ENCODE measurements at regions not wholly inside any gene's neighbourhood (a gene's known extent, or its start where the extent isn't known, plus 50 kb on each side); places are given as distances from the start of the nearest gene placed in this dataset.

- no peak for FAIRE-seq
Measured at GRCh38 chr6:133697666-133698065, 191.2 kb upstream of the TCF21 start.

GRCh38 chr6:133698272-133698671, 190.6 kb upstream of the TCF21 start:
- no peak for FAIRE-seq

- no peak for FAIRE-seq
Measured at GRCh38 chr6:133699741-133700385, 189.1 kb upstream of the TCF21 start.

- no peak for FAIRE-seq
Measured at GRCh38 chr6:133701633-133702331, 187.1 kb upstream of the TCF21 start.

DNA sequence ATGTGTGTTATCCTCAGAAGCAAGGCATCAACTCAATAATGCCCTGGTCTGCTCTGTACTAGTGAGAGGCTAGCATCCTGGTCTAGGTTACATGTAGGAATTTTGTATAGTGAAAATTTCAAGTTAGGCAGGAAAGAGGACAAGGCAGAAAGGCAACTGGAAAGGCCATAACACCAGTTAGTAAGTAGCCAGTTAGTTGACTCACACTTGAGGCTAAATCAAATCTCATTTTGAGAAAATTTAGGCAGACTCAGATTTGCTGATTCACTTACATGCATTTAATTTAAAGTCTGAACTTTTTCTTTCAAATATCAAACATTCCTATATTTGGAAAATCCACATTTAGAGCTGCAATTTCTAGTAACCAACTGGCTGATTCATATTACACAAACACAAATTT, 184.5 kb upstream of the TCF21 start:
- no peak for FAIRE-seq

DNA sequence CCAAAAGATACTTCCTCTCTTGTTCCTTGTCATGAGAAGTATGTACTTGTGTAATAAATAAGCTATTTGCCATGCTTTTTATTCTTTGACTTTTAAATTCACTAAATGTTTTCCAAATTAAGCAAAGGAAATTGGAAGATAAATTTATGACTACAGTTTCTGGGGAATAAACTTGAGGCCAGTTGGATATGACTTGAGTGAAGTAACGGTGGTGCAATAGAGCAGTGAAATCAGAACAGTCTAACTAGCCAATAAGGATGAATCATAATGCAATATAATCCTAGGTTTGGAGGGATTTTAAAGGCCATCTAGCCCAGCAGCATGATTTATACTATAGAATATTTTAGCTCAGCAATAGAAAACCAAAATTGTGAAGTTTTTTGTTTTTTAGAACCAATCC, 183.8 kb upstream of the TCF21 start:
- no peak for FAIRE-seq

DNA sequence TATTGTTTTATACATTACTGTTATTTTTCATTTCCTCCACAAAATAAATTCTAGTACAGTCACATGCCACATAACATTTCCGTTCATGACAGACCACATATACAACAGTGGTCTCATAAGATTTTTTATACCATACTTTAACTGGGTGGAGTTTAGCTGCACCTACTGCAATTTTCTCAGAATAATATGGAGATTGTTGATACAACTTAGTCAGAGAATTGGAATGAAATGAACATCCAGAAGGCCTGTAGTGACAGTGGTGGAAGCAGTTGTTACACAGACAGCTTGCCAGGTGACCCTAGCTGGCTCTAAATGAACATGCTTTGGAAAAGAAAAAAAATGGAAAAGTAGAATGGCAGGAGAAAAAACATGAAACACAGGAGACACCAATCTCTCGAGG, 183.2 kb upstream of the TCF21 start:
- no peak for FAIRE-seq

GRCh38 chr6:133707456-133707855, 181.5 kb upstream of the TCF21 start:
- no peak for FAIRE-seq

- no peak for FAIRE-seq
Measured at GRCh38 chr6:133710826-133711225, 178.1 kb upstream of the TCF21 start.

GRCh38 chr6:133715270-133715669, 173.6 kb upstream of the TCF21 start:
- no peak for FAIRE-seq

GRCh38 chr6:133724726-133725125, 164.2 kb upstream of the TCF21 start:
- FAIRE-seq, result no peak

DNA sequence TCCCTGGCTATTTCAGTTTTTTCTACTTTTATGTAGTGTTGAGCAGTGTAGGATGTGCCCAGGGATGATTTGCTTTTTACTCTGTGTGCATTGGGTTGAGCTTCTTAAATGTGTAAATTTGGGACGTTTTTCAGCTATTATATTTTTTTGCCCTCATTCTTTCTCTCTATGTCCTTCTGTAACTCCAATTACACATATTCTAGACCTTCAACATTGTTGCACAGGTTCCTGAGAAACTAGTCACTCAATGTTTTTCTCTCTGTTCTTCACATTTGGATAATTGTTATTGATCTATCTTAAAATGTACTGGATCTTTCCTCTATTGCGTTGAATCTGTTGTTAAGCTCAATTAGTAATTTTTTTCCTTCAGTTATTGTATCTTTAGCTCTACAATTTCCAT, 162.7 kb upstream of the TCF21 start:
- FAIRE-seq, result no peak

DNA sequence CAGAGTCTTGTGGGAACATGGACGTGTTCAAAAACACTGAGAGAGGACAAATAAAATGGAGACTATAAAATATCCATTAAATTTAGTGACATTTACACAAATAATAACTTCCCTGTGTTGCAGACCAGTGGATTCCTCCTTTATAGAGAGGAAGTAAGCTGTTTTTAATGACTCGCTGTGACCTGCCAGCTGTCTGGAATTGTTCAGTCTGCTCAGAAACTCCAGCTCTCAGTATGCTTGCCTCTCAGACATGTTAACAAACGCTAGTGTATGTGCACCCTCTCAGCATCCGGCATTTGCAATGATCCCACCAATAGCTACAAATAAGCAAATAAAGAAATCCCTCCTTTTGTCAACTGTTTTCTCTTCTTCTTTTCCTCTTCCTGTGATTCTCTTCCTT, 158.0 kb upstream of the TCF21 start:
- no peak for FAIRE-seq

GRCh38 chr6:133740218-133740617, 148.7 kb upstream of the TCF21 start:
- no peak for FAIRE-seq

- FAIRE-seq, result no peak
Measured at GRCh38 chr6:133740816-133741215, 148.1 kb upstream of the TCF21 start.

DNA sequence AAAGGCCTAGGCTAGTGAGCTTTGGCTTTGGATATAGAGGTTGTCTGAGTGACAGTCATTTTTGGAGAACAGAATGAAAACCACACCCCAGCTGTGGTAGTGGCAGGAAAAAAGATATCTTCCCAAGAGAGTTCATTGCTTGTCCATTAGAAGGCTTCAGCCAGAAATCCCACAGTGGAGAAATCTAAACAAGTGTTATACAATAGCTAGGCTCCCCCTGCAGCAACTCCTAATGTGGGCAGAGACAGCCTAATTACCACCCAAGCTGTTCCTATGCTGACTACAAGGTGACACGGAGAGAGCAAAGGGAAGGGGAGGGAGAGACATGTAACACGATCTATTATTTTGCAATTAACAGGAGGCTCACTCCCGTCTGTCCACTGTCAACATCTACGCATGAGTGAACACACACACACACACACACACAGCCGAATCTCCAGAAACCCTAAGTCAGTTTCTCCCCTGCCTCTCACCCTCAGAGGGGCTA, 147.5 kb upstream of the TCF21 start:
- no peak for FAIRE-seq

DNA sequence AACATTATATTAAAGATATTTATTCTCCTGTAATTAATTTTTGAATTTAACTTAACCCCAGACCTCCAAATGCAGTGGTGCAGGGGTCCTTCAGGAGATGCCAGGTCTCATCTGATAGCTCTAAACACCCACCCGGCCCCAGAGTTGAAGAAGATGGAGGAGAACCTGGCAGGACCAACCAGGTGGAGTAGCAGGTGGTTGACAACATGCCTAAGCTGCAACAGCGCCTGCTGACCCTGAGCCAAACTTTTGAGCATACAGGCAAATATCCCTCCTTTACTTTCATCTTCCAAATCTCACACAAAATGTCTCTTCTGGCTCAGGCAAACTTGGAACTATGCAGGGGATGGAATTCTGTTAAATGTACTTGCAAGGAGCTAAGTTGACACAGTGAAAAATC, 145.3 kb upstream of the TCF21 start:
- FAIRE-seq, result no peak

DNA sequence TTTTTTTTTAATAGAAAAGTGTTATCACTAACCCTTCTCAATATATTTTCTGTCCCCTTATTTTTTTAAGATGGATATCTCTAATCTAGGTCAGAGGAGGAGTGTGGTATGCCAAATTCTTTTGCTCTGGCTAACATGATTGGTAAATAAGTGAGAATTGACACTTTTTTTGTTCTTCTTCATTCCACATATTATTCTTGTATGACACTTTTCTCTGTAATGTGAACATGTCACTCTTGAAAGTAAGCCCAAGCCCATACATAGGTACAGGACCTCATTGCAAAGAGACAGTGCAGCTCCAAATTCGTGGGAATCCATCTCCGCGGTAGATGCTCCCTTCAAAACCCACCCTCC, 142.5 kb upstream of the TCF21 start:
- no peak for FAIRE-seq

DNA sequence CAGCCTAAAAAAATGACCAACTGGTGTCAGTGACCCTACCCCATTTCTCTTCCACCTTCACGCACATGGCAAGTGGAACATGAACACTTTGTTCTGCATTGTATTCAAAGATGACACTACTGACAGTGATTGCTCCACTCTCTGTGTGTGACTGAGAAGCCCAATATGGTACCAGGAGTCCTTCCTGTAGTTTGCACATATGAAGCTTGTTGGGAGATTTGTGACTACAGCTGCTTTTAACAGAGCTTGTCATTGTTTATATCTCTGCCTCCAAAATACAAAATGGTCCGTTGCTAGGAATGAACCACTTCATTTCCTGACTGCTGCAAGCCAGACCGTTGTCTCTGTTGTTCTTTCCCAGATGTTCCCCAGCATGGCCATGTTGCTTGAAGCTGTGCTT, 140.3 kb upstream of the TCF21 start:
- no peak for FAIRE-seq

DNA sequence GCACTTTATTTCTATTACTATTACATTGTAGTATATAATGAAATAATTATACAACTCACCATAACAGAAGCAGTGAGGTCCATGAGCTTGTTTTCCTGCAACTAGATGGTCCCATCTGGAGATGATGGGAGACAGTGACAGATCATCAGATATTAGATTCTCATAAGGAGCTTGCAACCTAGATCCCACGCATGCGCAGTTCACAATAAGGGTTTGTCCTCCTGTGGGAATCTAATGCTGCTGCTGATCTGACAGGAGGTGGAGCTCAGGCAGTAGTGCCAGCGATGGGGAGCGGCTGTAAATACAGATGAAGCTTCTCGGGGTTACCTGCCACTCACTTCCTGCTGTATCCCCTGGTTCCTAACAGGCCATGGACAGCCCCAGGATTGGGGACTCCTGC, 139.5 kb upstream of the TCF21 start:
- FAIRE-seq, result no peak

- no peak for FAIRE-seq
Measured at GRCh38 chr6:133752129-133752528, 136.8 kb upstream of the TCF21 start.

- FAIRE-seq, result no peak
Measured at GRCh38 chr6:133753756-133754155, 135.2 kb upstream of the TCF21 start.

GRCh38 chr6:133754298-133754697, 134.6 kb upstream of the TCF21 start:
- no peak for FAIRE-seq

GRCh38 chr6:133756078-133756695, 132.7 kb upstream of the TCF21 start:
- FAIRE-seq, result no peak

GRCh38 chr6:133757335-133757734, 131.6 kb upstream of the TCF21 start:
- FAIRE-seq, result no peak

Measured in G401.6 (cell line).